Heart right ventricle (tissue), 16 donors: ENCODE measurements at regions not wholly inside any gene's neighbourhood (a gene's known extent, or its start where the extent isn't known, plus 50 kb on each side); places are given as distances from the start of the nearest gene placed in this dataset.

Source experiments
- ATAC-seq, 8 donors: fragments of 200-7000 bp; cut with Tn5 transposase; one replicate each; pipeline ENCODE4 v1.9.1; 2020; ENCODE audit warnings: mild to moderate bottlenecking in 8 of 8, moderate library complexity in 8 of 8, moderate number of reproducible peaks in 1 of 8
- DNase-seq, 2 donors: peaks; one replicate each; pipeline ENCODE4 v3.0.0-alpha.2; 2020
- H3K27ac ChIP-seq, 10 donors: fragments of 200-600 bp; sonication (generic) in 2 of 10; one replicate each; pipeline versions ENCODE4 v1.5.0 to v1.8.0; 2020 to 2022; ENCODE audit warnings: mild to moderate bottlenecking in 3 of 10
- H3K27me3 ChIP-seq, 7 donors: fragments of 200-600 bp; one replicate each; pipeline ENCODE4 v1.8.0; 2021 to 2022; ENCODE audit warnings: mild to moderate bottlenecking in 2 of 7
- H3K36me3 ChIP-seq, 9 donors: fragments of 200-600 bp; sonication (generic) in 1 of 9; one replicate each; pipeline versions ENCODE4 v1.5.0 to v1.8.0; 2020 to 2022; ENCODE audit warnings: mild to moderate bottlenecking in 2 of 9
- H3K4me1 ChIP-seq, 9 donors: fragments of 200-600 bp; sonication (generic) in 1 of 9; one replicate each; pipeline versions ENCODE4 v1.5.0 to v1.8.0; 2020 to 2022; ENCODE audit warnings: mild to moderate bottlenecking in 4 of 9
- H3K4me3 ChIP-seq, 10 donors: fragments of 200-600 bp; sonication (generic) in 2 of 10; one replicate each; pipeline versions ENCODE4 v1.5.0 to v1.8.0; 2020 to 2022; ENCODE audit warnings: mild to moderate bottlenecking in 7 of 10, moderate library complexity in 2 of 10
- H3K9me3 ChIP-seq, 11 donors: fragments of 200-600 bp in 10 of 11; sonication (generic) in 2 of 11; one replicate each; pipeline versions ENCODE4 v1.5.0 to v1.8.0; 2013 to 2022; ENCODE audit warnings: mild to moderate bottlenecking in 2 of 11, control low read depth in 1 of 11, moderate library complexity in 1 of 11
- WGBS, 2 donors: extraction: QIAGEN DNeasy Blood & Tissue Kit; methylation state at CpG; one replicate each; pipeline ENCODE4 v1.1.7; 2013; ENCODE audit warnings: inconsistent platforms in 1 of 2; 5-methylcytosine and 5-hydroxymethylcytosine counted together
- intact Hi-C, 10 donors: fragments of 100-400 bp; cut with DNase I; formaldehyde crosslinking; loops; one replicate each; pipeline versions ENCODE4 v1.11.1 to v1.14.2; 2022
- TF ChIP-seq, protein P1 (sequence below), 9 donors: fragments of 200-600 bp; sonication (generic) in 2 of 9; IDR thresholded peaks; one replicate each; pipeline versions ENCODE4 v1.5.0 to v1.8.0; 2021 to 2022; ENCODE audit warnings: antibody characterized with exemption in 9 of 9, mild to moderate bottlenecking in 5 of 9, moderate library complexity in 1 of 9
- donor health status: Arrhythmogenic right ventricular cardiomyopathy.
- donor health status: ischemic (EF 13 %, LVEDD 7.1; RV severe dilation, severe dysfunction).
- donor health status: healthy with polysubstance abuse.
- donor health status: DM: no; HTN: yes; CAD: no.
- donor health status: DM: no; HTN: no; CAD: no.
- donor health status: ischemic (EF 25% LVEDD 6.9; RV normal size, moderate dysfunction).
- donor health status: ischemic (EF 25% LVEDD 5.7; RV mildly dilated, moderate dysfunction).
- donor health status: healthy.
- donor health status: DM: yes; HTN: yes; CAD: no.
- donor health status: Ischemic cardiomyopathy.
- donor health status: ischemic (EF 35%, LVEDD 5.7; RV mildly dilated, moderate dysfunction).
- donor health status: nonischemic (EF 11% LVEDD 7.7; RV severe dilation, severe dysfunction).
- donor health status: DM: yes; HTN: yes; CAD: no.
- donor health status: PGD.
- donor health status: ischemic (EF 29% LVEDD 5.4; RV normal size, mild dysfunction).
- donor health status: nonischemic (EF 23%, LVEDD 6.1; RV moderate dilation, normal function).

DNA sequence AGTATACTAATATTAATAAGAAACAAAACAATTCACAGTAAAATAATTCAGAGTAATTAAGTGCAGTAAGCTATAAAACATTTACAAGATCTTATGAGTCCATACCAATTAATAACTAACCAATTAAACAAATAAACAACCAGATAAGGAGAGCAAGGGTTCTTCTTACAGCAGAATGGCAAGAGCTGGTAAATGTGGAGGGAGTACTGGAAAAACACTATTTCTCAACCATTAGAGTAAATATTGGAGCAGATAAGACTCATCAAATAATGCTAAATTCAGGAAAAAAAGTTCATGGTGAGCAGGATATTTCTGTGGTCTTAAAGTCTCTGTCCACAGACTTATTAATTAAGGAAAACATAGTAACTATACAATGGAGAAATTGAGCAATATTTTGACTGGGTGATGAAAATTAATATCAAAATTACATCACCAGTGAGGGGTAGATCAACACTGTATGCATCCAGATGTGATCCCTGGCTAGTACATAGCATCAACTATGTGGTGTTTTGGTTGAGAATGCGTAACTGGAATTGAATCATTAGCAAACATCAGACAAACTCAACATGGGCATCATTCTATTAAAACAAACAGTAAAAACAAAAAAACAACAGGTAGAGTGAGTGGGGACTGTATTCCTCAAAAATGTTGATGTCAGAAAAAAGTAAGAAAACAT, 1376.7 kb downstream of the PCDH19 start:
- DNase-seq = no peak
- no peaks in the 10 kb centered on the region for H3K9me3 ChIP-seq
- no peak for ATAC-seq
- no peaks in the 10 kb centered on the region for H3K4me1 ChIP-seq
- H3K27me3 ChIP-seq = peaks cover 0 to 13% (median 0%) of the 10 kb centered on the region in 7 donors
- H3K4me3 ChIP-seq = no peak overlapping the region
- H3K27ac ChIP-seq = no peak overlapping the region
- intact Hi-C loops = no loop called here
- no peaks in the 10 kb centered on the region for H3K36me3 ChIP-seq
- WGBS, 2 donors = 84 to 94% methylated on average over 1 of the region's 1 CpG
- TF ChIP-seq, protein P1, sequence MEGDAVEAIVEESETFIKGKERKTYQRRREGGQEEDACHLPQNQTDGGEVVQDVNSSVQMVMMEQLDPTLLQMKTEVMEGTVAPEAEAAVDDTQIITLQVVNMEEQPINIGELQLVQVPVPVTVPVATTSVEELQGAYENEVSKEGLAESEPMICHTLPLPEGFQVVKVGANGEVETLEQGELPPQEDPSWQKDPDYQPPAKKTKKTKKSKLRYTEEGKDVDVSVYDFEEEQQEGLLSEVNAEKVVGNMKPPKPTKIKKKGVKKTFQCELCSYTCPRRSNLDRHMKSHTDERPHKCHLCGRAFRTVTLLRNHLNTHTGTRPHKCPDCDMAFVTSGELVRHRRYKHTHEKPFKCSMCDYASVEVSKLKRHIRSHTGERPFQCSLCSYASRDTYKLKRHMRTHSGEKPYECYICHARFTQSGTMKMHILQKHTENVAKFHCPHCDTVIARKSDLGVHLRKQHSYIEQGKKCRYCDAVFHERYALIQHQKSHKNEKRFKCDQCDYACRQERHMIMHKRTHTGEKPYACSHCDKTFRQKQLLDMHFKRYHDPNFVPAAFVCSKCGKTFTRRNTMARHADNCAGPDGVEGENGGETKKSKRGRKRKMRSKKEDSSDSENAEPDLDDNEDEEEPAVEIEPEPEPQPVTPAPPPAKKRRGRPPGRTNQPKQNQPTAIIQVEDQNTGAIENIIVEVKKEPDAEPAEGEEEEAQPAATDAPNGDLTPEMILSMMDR (IDR thresholded peaks at IDR 0.05) = no peak

DNA sequence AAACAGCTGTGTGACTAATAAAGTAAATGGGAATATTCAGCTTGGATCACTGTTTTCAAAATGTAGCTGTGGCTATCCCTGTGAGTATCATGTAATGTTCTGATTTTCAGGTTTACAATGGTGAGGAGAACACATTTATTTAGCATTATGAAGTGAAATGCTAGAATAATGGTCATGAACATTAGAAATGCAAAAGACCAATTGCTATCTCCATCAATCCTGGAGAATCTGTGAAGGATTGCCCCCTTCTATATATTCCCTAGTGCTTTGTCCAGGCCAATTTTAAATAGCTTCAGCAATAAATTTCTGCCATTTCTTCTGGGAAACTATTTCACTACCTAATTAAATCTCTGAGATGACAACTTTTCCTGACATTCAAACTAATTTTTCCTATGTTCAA, 1399.1 kb downstream of the PCDH19 start:
- no peaks in the 10 kb centered on the region for H3K27me3 ChIP-seq
- no peak overlapping the region for H3K27ac ChIP-seq
- ATAC-seq (no peak), DNase-seq (no peak)
- no peak overlapping the region for H3K4me3 ChIP-seq
- no peaks in the 10 kb centered on the region for H3K4me1 ChIP-seq
- TF ChIP-seq, protein P1 (IDR thresholded peaks at IDR 0.05) = no peak
- no peaks in the 10 kb centered on the region for H3K36me3 ChIP-seq
- intact Hi-C loops = no loop called here
- H3K9me3 ChIP-seq = peaks cover 0 to 4% (median 0%) of the 10 kb centered on the region in 11 donors

DNA sequence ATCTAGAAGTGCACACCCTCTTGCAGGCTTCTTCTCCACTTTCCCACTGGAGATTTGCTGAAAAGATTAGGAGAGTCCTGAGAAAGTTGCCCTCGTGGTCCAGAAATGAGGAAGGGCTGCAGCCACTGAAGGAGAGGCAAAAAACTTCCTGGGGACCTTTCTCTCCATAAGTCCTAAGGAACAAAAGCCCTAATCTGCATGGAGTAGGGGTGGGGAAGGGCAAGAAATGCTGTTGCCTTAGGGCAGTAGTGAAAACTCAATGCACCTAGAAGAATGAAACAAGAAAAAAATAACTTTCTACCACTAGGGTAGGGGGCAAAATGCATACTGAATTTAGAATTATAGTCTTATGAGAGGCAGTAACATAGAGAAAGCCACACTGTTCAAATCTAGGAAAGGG, 1408.8 kb downstream of the PCDH19 start:
- WGBS, 2 donors = 31 to 40% methylated on average over 1 of the region's 1 CpG
- TF ChIP-seq, protein P1 (IDR thresholded peaks at IDR 0.05) = no peak
- no peak for DNase-seq
- Histone ChIP-seq H3K9me3 (peaks cover 0 to 27% (median 0%) of the 10 kb centered on the region in 11 donors), H3K36me3 (no peaks in the 10 kb centered on the region), H3K27me3 (no peaks in the 10 kb centered on the region), H3K4me3 (no peak overlapping the region), H3K4me1 (no peaks in the 10 kb centered on the region), H3K27ac (no peak overlapping the region)
- intact Hi-C loops = no loop called here
- no peak for ATAC-seq

DNA sequence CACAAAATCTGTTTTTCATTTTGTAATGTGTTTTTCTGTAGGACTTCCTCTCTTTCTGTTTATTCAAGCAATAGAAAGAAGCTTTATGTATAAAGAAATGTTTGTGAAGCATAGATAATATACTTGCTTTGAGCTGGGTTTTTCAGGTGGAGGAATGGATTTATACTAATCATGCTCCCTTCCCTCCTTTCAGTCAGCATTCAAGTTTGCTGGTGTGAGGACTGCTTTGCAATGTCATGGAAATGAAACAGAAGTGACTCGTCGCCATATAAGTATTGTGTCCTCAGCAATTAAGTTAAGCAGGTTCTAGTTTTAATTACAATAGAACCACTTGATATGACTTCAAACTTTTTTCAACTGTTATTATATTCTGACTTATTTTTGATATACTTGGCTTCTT, 1447.1 kb downstream of the PCDH19 start:
- WGBS, 2 donors = 71 to 85% methylated on average over 2 of the region's 2 CpGs
- no peak for ATAC-seq
- Histone ChIP-seq H3K27ac (no peak overlapping the region), H3K4me3 (no peak overlapping the region), H3K27me3 (peaks cover 0 to 9% (median 0%) of the 10 kb centered on the region in 7 donors), H3K9me3 (no peaks in the 10 kb centered on the region), H3K4me1 (no peaks in the 10 kb centered on the region), H3K36me3 (no peaks in the 10 kb centered on the region)
- intact Hi-C loops = no loop called here
- TF ChIP-seq, protein P1 (IDR thresholded peaks at IDR 0.05) = no peak
- no peak for DNase-seq
